H9 (cell line): ENCODE measurements at regions not wholly inside any gene's neighbourhood (a gene's known extent, or its start where the extent isn't known, plus 50 kb on each side); places are given as distances from the start of the nearest gene placed in this dataset.

ENCODE experiments used
- DNase-seq: peaks from one replicate; pipeline ENCODE4 v3.0.0-alpha.2; 2017
- H2AFZ ChIP-seq: one replicate; pipeline ENCODE4 v1.6.1; 2013; ENCODE audit warnings: mild to moderate bottlenecking, low read length, control low read depth, moderate library complexity
- H2AK5ac ChIP-seq: 2 replicates; pipeline ENCODE4 v1.6.1; 2013; ENCODE audit warnings: low read length, control low read depth, mixed read lengths; ENCODE audit not compliant: insufficient read length
- H2BK120ac ChIP-seq: one replicate; pipeline ENCODE4 v1.6.1; 2013; ENCODE audit warnings: low read depth, mild to moderate bottlenecking, low read length, control low read depth, inconsistent platforms; ENCODE audit not compliant: poor library complexity, severe bottlenecking
- H2BK12ac ChIP-seq: 2 replicates; pipeline ENCODE4 v1.6.1; 2013; ENCODE audit warnings: low read length, control low read depth, mixed read lengths, low read depth; ENCODE audit not compliant: insufficient read length
- H2BK15ac ChIP-seq: 2 replicates; pipeline ENCODE4 v1.6.1; 2013; ENCODE audit warnings: low read depth, low read length, control low read depth
- H2BK20ac ChIP-seq: one replicate; pipeline ENCODE4 v1.6.1; 2013; ENCODE audit warnings: low read depth, mild to moderate bottlenecking, low read length, control low read depth, inconsistent platforms; ENCODE audit not compliant: poor library complexity, severe bottlenecking
- H2BK5ac ChIP-seq: 2 replicates; pipeline ENCODE4 v1.6.1; 2013; ENCODE audit warnings: low read length, control low read depth, mixed read lengths; ENCODE audit not compliant: insufficient read length
- H3K14ac ChIP-seq: 2 replicates; pipeline ENCODE4 v1.6.1; 2013; ENCODE audit warnings: low read length, control low read depth; ENCODE audit not compliant: insufficient read depth
- H3K18ac ChIP-seq: 2 replicates; pipeline ENCODE4 v1.6.1; 2013; ENCODE audit warnings: low read depth, mild to moderate bottlenecking, mixed read lengths, low read length, control low read depth; ENCODE audit not compliant: insufficient read length
- H3K23ac ChIP-seq: 2 replicates; pipeline ENCODE4 v1.6.1; 2013; ENCODE audit warnings: low read length, control low read depth, mixed read lengths, low read depth; ENCODE audit not compliant: insufficient read length
- H3K23me2 ChIP-seq: 2 replicates; pipeline ENCODE4 v1.6.1; 2013; ENCODE audit warnings: low read depth, mild to moderate bottlenecking, mixed read lengths, low read length, control low read depth; ENCODE audit not compliant: insufficient read length, poor library complexity, severe bottlenecking
- H3K27ac ChIP-seq: 2 replicates; pipeline ENCODE4 v1.5.1; 2013; ENCODE audit warnings: low read length, control low read depth, mixed read lengths, low read depth; ENCODE audit not compliant: insufficient read length
- H3K27me3 ChIP-seq: 2 replicates; pipeline ENCODE4 v1.6.1; 2013; ENCODE audit warnings: low read length, control low read depth, inconsistent platforms; ENCODE audit not compliant: insufficient read depth
- H3K4ac ChIP-seq: 2 replicates; pipeline ENCODE4 v1.6.1; 2013; ENCODE audit warnings: low read depth, mild to moderate bottlenecking, control low read depth, inconsistent platforms, low read length, moderate library complexity
- H3K4me1 ChIP-seq: 2 replicates; pipeline ENCODE4 v1.6.1; 2013; ENCODE audit warnings: low read length, control low read depth, inconsistent platforms; ENCODE audit not compliant: insufficient read depth
- H3K4me2 ChIP-seq: 2 replicates; pipeline ENCODE4 v1.6.1; 2013; ENCODE audit warnings: low read length, control low read depth, mixed read lengths; ENCODE audit not compliant: insufficient read length, insufficient read depth
- H3K56ac ChIP-seq: 2 replicates; pipeline ENCODE4 v1.6.1; 2013; ENCODE audit warnings: low read depth, mild to moderate bottlenecking, mixed read lengths, low read length, control low read depth; ENCODE audit not compliant: insufficient read length
- H3K79me1 ChIP-seq: 2 replicates; pipeline ENCODE4 v1.6.1; 2013; ENCODE audit warnings: low read depth, mild to moderate bottlenecking, moderate library complexity, low read length, control low read depth, inconsistent platforms; ENCODE audit not compliant: insufficient read depth, poor library complexity, severe bottlenecking
- H3K79me2 ChIP-seq: 2 replicates; pipeline ENCODE4 v1.6.1; 2013; ENCODE audit warnings: low read length, control low read depth, inconsistent platforms; ENCODE audit not compliant: insufficient read depth
- H3K9ac ChIP-seq: 2 replicates; pipeline ENCODE4 v1.6.1; 2013; ENCODE audit warnings: low read length, control low read depth, mixed read lengths; ENCODE audit not compliant: insufficient read length; ENCODE audit errors: extremely low read depth
- H3K9me3 ChIP-seq: one replicate; pipeline ENCODE4 v1.6.1; 2013; ENCODE audit warnings: low read depth, low read length, inconsistent platforms; ENCODE audit not compliant: control insufficient read depth
- H3T11ph ChIP-seq: one replicate; pipeline ENCODE4 v1.6.1; 2013; ENCODE audit warnings: mild to moderate bottlenecking, low read length, control low read depth, inconsistent platforms
- H4K20me1 ChIP-seq: one replicate; pipeline ENCODE4 v1.6.1; 2013; ENCODE audit not compliant: control insufficient read depth, insufficient read length, insufficient read depth
- H4K5ac ChIP-seq: 2 replicates; pipeline ENCODE4 v1.6.1; 2013; ENCODE audit warnings: low read depth, mild to moderate bottlenecking, mixed read lengths, low read length, control low read depth; ENCODE audit not compliant: insufficient read length
- H4K8ac ChIP-seq: replicated peaks from 2 replicates; pipeline ENCODE4 v1.6.1; 2013; ENCODE audit warnings: low read length, control low read depth, mixed read lengths, low read depth; ENCODE audit not compliant: insufficient read length
- H4K91ac ChIP-seq: 2 replicates; pipeline ENCODE4 v1.6.1; 2013; ENCODE audit warnings: low read depth, mild to moderate bottlenecking, moderate library complexity, mixed read lengths, low read length, control low read depth; ENCODE audit not compliant: insufficient read length
- H3K27ac Mint-ChIP-seq, 3 experiments: 2 replicates in 2 of 3; 3 replicates in 1 of 3; pipeline ENCODE4 v1.8.0; 2020 to 2021; ENCODE audit warnings: mixed read lengths in 3 of 3, mild to moderate bottlenecking in 1 of 3, moderate library complexity in 1 of 3
- H3K27me3 Mint-ChIP-seq: 2 replicates; pipeline ENCODE4 v1.8.0; 2021; ENCODE audit warnings: low read depth, mild to moderate bottlenecking, moderate library complexity, mixed read lengths
- H3K36me3 Mint-ChIP-seq, 3 experiments: 2 replicates in 2 of 3; 3 replicates in 1 of 3; pipeline ENCODE4 v1.8.0; 2020 to 2021; ENCODE audit warnings: low read depth in 3 of 3, mixed read lengths in 3 of 3; ENCODE audit not compliant: insufficient read depth in 1 of 3
- H3K4me1 Mint-ChIP-seq, 2 experiments: 2 replicates each; pipeline ENCODE4 v1.8.0; 2020; ENCODE audit warnings: mixed read lengths in 2 of 2
- H3K4me3 Mint-ChIP-seq, 2 experiments: 2 replicates in 1 of 2; 3 replicates in 1 of 2; pipeline ENCODE4 v1.8.0; 2020 to 2021; ENCODE audit warnings: mild to moderate bottlenecking in 2 of 2, mixed read lengths in 2 of 2, moderate library complexity in 1 of 2
- H3K9me3 Mint-ChIP-seq, 2 experiments: 2 replicates in 1 of 2; 3 replicates in 1 of 2; pipeline ENCODE4 v1.8.0; 2020; ENCODE audit warnings: mild to moderate bottlenecking in 2 of 2, mixed read lengths in 2 of 2, moderate library complexity in 1 of 2
- CTCF ChIP-seq: fragments of 200-600 bp; sonication (generic); conservative IDR thresholded peaks from 3 replicates; pipeline ENCODE4 v1.8.0; 2021; ENCODE audit warnings: antibody characterized with exemption, mild to moderate bottlenecking
- WGBS: extraction: QIAGEN DNeasy Blood & Tissue Kit; methylation state at CpG from one replicate; pipeline ENCODE4 v1.1.7; 2013; ENCODE audit warnings: missing lambda C conversion rate, low lambda C conversion rate, mixed read lengths; ENCODE audit not compliant: insufficient read length; ENCODE audit errors: extremely low coverage; 5-methylcytosine and 5-hydroxymethylcytosine counted together

DNA sequence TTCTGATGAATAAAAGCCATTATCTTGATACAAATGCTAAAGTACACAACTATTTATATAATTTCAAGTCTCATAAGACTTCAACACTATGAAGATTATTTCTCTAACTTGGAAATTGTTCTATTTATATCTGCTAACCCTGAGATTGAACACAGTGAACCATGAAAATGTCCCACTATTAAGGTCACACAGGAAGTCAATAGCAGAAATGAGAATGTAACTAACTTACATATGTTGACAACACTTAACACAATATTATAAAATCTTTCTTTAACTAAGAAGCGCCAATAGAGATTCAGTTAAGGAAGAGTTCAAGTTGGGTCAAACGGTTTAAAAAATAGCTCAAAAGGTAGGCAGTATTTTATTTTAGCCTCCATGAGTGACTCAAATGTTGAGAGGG lies 551.8 kb upstream of the CBLB start:
- no peak overlapping the region for H3K23ac ChIP-seq
- Mint-ChIP-seq H3K27me3 (no peaks in the 10 kb centered on the region), H3K27ac (no peak overlapping the region), H3K36me3 (peaks cover 0 to 2% (median 0%) of the 10 kb centered on the region in 3 experiments; a peak in 2 of 7 replicates), H3K9me3 (no peaks in the 10 kb centered on the region; a peak in 1 of 5 replicates), H3K4me1 (no peaks in the 10 kb centered on the region), H3K4me3 (no peak overlapping the region)
- H2BK12ac ChIP-seq = no peak overlapping the region
- no peak overlapping the region for H3K56ac ChIP-seq
- no peak for TF ChIP-seq CTCF
- H3K9me3 ChIP-seq = no peaks in the 10 kb centered on the region
- H3K4me1 ChIP-seq = no peaks in the 10 kb centered on the region
- H3T11ph ChIP-seq = no peak overlapping the region
- no peaks in the 10 kb centered on the region for H3K27me3 ChIP-seq
- H3K9ac ChIP-seq = no peak overlapping the region
- no peak overlapping the region for H4K91ac ChIP-seq
- H3K14ac ChIP-seq = no peak overlapping the region
- no peak overlapping the region for H4K8ac ChIP-seq
- H3K18ac ChIP-seq = no peak overlapping the region
- no peak overlapping the region for H2BK5ac ChIP-seq
- no peak overlapping the region for H4K5ac ChIP-seq
- DNase-seq = no peak
- H3K79me1 ChIP-seq = no peaks in the 10 kb centered on the region
- H3K4ac ChIP-seq = no peak overlapping the region
- WGBS = no CpG with 5 or more reads among the region's 2 CpGs
- no peak overlapping the region for H2AK5ac ChIP-seq
- no peak overlapping the region for H2BK20ac ChIP-seq
- no peak overlapping the region for H2AFZ ChIP-seq
- H2BK120ac ChIP-seq = no peak overlapping the region
- H3K4me2 ChIP-seq = no peak overlapping the region
- no peak overlapping the region for H2BK15ac ChIP-seq
- no peaks in the 10 kb centered on the region for H3K23me2 ChIP-seq
- H4K20me1 ChIP-seq = no peaks in the 10 kb centered on the region
- no peak overlapping the region for H3K27ac ChIP-seq
- no peaks in the 10 kb centered on the region for H3K79me2 ChIP-seq
